ENCODE measurements at regions not wholly inside any gene's neighbourhood (a gene's known extent, or its start where the extent isn't known, plus 50 kb on each side); places are given as distances from the start of the nearest gene placed in this dataset.

GRCh38 chr16:7998789-7999453, 591.4 kb downstream of the TMEM114 start:
- TF ChIP-seq, protein P1, sequence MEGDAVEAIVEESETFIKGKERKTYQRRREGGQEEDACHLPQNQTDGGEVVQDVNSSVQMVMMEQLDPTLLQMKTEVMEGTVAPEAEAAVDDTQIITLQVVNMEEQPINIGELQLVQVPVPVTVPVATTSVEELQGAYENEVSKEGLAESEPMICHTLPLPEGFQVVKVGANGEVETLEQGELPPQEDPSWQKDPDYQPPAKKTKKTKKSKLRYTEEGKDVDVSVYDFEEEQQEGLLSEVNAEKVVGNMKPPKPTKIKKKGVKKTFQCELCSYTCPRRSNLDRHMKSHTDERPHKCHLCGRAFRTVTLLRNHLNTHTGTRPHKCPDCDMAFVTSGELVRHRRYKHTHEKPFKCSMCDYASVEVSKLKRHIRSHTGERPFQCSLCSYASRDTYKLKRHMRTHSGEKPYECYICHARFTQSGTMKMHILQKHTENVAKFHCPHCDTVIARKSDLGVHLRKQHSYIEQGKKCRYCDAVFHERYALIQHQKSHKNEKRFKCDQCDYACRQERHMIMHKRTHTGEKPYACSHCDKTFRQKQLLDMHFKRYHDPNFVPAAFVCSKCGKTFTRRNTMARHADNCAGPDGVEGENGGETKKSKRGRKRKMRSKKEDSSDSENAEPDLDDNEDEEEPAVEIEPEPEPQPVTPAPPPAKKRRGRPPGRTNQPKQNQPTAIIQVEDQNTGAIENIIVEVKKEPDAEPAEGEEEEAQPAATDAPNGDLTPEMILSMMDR (IDR thresholded peaks at IDR 0.05) = no peak
- DNase-seq (no peak), ATAC-seq (ENCODE audit: low read depth) (no peak)
- no peaks in the 10 kb centered on the region for H3K4me1 Mint-ChIP-seq
- no peaks in the 10 kb centered on the region for H3K27me3 Mint-ChIP-seq
- H3K27ac Mint-ChIP-seq = no peak overlapping the region
- peaks cover 7% of the 10 kb centered on the region for H3K9me3 Mint-ChIP-seq
- H3K36me3 Mint-ChIP-seq (ENCODE audit: low read depth) = no peaks in the 10 kb centered on the region
- H3K4me3 Mint-ChIP-seq = no peak overlapping the region
- intact Hi-C loops (cut with micrococcal nuclease) = no loop called here
- ChIA-PET POLR2A (no interaction called here), CTCF (no interaction called here)

DNA sequence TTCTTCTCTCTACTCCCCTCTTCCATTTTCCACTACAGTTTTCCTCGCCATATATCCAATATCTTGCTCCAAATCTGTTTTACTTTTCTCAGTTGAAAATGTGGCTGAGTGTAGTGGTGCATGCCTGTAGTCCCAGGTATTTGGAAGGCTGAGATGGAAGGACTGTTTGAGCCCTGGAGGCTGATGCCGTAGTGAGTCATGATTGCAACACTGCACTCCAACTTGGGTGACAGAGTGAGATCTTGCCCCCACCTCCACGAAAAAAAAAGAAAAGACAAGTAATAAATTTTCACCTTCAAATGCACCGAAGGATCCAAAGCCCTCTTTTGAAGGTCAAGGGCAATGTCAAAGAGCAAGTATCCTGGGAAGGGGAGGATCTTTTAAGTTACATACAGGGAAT, 592.3 kb downstream of the TMEM114 start:
- Mint-ChIP-seq H3K4me1 (no peaks in the 10 kb centered on the region), H3K36me3 (ENCODE audit: low read depth) (no peaks in the 10 kb centered on the region), H3K27ac (no peak overlapping the region), H3K27me3 (no peaks in the 10 kb centered on the region), H3K4me3 (no peak overlapping the region), H3K9me3 (peaks cover 6% of the 10 kb centered on the region)
- DNase-seq (no peak), ATAC-seq (ENCODE audit: low read depth) (no peak)
- TF ChIP-seq, protein P1 (IDR thresholded peaks at IDR 0.05) = no peak
- ChIA-PET CTCF (no interaction called here), POLR2A (no interaction called here)
- intact Hi-C loops (cut with micrococcal nuclease) = no loop called here

DNA sequence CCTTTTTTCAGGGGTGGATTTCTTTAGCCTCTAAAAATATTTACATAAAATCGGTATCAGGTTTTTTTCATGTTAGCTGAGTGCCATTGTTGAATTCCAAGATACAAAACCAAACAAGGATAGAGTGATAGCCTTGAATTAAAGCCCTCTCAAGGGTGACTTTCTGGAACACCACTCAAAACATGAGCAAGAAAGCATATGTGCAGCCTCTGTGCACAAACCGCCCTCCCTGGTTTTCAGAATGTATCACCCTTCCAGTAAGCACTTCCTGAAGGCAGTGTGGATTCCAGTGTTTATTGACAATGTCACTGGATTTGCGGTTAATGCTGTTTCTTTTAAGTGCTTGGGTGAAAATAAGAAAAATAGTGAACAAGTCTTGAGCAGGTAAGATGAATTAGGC, 597.7 kb downstream of the TMEM114 start:
- Mint-ChIP-seq H3K27ac (no peak overlapping the region), H3K4me1 (no peaks in the 10 kb centered on the region), H3K9me3 (peaks cover 7% of the 10 kb centered on the region), H3K4me3 (no peak overlapping the region), H3K36me3 (ENCODE audit: low read depth) (no peaks in the 10 kb centered on the region), H3K27me3 (no peaks in the 10 kb centered on the region)
- DNase-seq = no peak
- TF ChIP-seq, protein P1 (IDR thresholded peaks at IDR 0.05) = no peak
- ChIA-PET POLR2A (no interaction called here), CTCF (no interaction called here)
- intact Hi-C loops (cut with micrococcal nuclease) = no loop called here
- no peak for ATAC-seq (ENCODE audit: low read depth)

- Mint-ChIP-seq H3K36me3 (ENCODE audit: low read depth) (no peaks in the 10 kb centered on the region), H3K4me1 (no peaks in the 10 kb centered on the region), H3K9me3 (peaks cover 7% of the 10 kb centered on the region), H3K27me3 (no peaks in the 10 kb centered on the region), H3K4me3 (no peak overlapping the region), H3K27ac (no peak overlapping the region)
- ATAC-seq (ENCODE audit: low read depth) (no peak), DNase-seq (no peak)
- ChIA-PET CTCF (no interaction called here), POLR2A (no interaction called here)
- intact Hi-C loops (cut with micrococcal nuclease) = no loop called here
- TF ChIP-seq, protein P1 (IDR thresholded peaks at IDR 0.05) = no peak
Observed at GRCh38 chr16:7990626-7991260, 599.6 kb downstream of the TMEM114 start.

GRCh38 chr16:7983676-7984075, 606.6 kb downstream of the TMEM114 start:
- DNase-seq (no peak), ATAC-seq (ENCODE audit: low read depth) (no peak)
- POLR2A ChIA-PET = no interaction called here
- H3K36me3 Mint-ChIP-seq (ENCODE audit: low read depth) = no peaks in the 10 kb centered on the region
- H3K27ac Mint-ChIP-seq = no peak overlapping the region
- no peaks in the 10 kb centered on the region for H3K4me1 Mint-ChIP-seq
- no peak overlapping the region for H3K4me3 Mint-ChIP-seq
- TF ChIP-seq, protein P1 (IDR thresholded peaks at IDR 0.05) = no peak
- intact Hi-C loops (cut with micrococcal nuclease) = no loop called here
- peaks cover 3% of the 10 kb centered on the region for H3K9me3 Mint-ChIP-seq
- no peaks in the 10 kb centered on the region for H3K27me3 Mint-ChIP-seq
- CTCF ChIA-PET = no interaction called here

All from activated B cell treated with CpG ODN at 0.5 μM for 24 hours (primary cell).